ENCODE measurements at regions not wholly inside any gene's neighbourhood (a gene's known extent, or its start where the extent isn't known, plus 50 kb on each side); places are given as distances from the start of the nearest gene placed in this dataset.

DNA sequence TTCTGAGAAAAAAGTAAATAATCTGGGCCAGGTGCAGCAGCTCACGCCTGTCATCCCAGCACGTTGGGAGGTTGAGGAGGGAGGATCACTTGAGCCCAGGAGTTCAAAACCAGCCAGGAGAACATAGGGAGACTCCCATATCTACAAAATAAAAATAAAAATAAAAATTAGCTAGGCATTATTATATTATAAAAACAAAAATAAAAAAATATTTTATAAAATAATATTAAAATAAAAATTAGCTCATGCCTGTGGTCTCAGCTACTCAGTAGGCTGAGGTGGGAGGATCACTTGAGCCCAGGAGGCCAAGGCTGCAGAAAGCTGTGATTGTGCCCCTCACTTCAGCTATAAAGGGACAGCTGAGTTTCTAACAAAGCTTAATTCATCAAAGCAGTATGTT lies 362.9 kb downstream of the SMOC2 start:
- Histone ChIP-seq H3K56ac (ENCODE audit: extremely low read depth, insufficient read depth, low read length) (no peak overlapping the region), H2BK20ac (ENCODE audit: low read depth, low read length) (no peak overlapping the region), H3K9me1 (ENCODE audit: insufficient read depth, low read length) (no peaks in the 10 kb centered on the region), H3K4ac (ENCODE audit: low read depth, low read length) (no peak overlapping the region), H3K27ac (ENCODE audit: insufficient read depth, low read length) (no peak overlapping the region), H3K4me1 (ENCODE audit: control insufficient read depth, insufficient read depth, low read length) (no peaks in the 10 kb centered on the region), H2AK9ac (replicated peaks; ENCODE audit: low read depth, low read length, poor library complexity) (no peak overlapping the region), H3K23ac (ENCODE audit: low read depth, low read length) (no peak overlapping the region), H4K20me1 (ENCODE audit: insufficient read depth, low read length) (no peaks in the 10 kb centered on the region), H3K9ac (ENCODE audit: low read depth, low read length) (no peak overlapping the region), H4K5ac (ENCODE audit: low read depth, low read length) (no peak overlapping the region), H2AFZ (replicated peaks; ENCODE audit: low read length, poor library complexity) (no peak overlapping the region), H3K36me3 (ENCODE audit: control insufficient read depth, insufficient read depth, low read length) (no peaks in the 10 kb centered on the region), H2BK5ac (ENCODE audit: low read depth, low read length, poor library complexity, severe bottlenecking) (no peak overlapping the region), H3K9me3 (ENCODE audit: control insufficient read depth, insufficient read depth, low read length) (peaks cover 19% of the 10 kb centered on the region), H3K4me3 (ENCODE audit: insufficient read depth, low read depth, low read length) (no peak overlapping the region), H2BK120ac (ENCODE audit: low read depth, low read length) (no peak overlapping the region), H2BK15ac (ENCODE audit: low read depth, low read length) (no peak overlapping the region), H3K4me2 (ENCODE audit: low read depth, low read length) (no peak overlapping the region), H2AK5ac (ENCODE audit: low read depth, low read length) (no peak overlapping the region), H3K27me3 (ENCODE audit: control insufficient read depth, insufficient read depth, low read length) (no peaks in the 10 kb centered on the region), H4K8ac (ENCODE audit: low read depth in 2 of 2, low read length in 2 of 2) (no peak overlapping the region), H4K91ac (ENCODE audit: insufficient read depth, low read depth, low read length) (no peak overlapping the region), H3K14ac (replicated peaks; ENCODE audit: low read depth, low read length) (no peak overlapping the region), H3K79me1 (ENCODE audit: low read depth in 1 of 2, low read length in 2 of 2) (no peaks in the 10 kb centered on the region), H3K18ac (ENCODE audit: low read depth, low read length) (no peak overlapping the region)
- ChIA-PET CTCF (no interaction called here), POLR2A (ENCODE audit: unreplicated experiment) (no interaction called here)
- in situ Hi-C loops (cut with MboI; ENCODE audit: low sequenced_read_pairs) (no loop called here), intact Hi-C loops (cut with micrococcal nuclease) (no loop called here), dilution Hi-C loops (cut with HindIII; ENCODE audit: low sequenced_read_pairs, unreplicated experiment) (no loop called here)
- BruUV-seq (replicated peaks) = no TSS peak
- ATAC-seq (ENCODE audit: low read depth) (no peak), DNase-seq (no peak)
- TF ChIP-seq BHLHE40 (IDR thresholded peaks at IDR 0.05; ENCODE audit: low read depth, low read length) (no peak), FOS (IDR thresholded peaks at IDR 0.05; ENCODE audit: low read depth, low read length) (no peak), NFE2L2 (IDR thresholded peaks at IDR 0.05; ENCODE audit: low read depth, low read length) (no peak), MXI1 (IDR thresholded peaks at IDR 0.05; ENCODE audit: borderline replicate concordance, low read depth, low read length) (no peak), RFX5 (IDR thresholded peaks at IDR 0.05; ENCODE audit: low read depth, low read length) (no peak), MAZ (IDR thresholded peaks at IDR 0.05; ENCODE audit: borderline replicate concordance, low read depth, low read length) (no peak), SMC3 (IDR thresholded peaks at IDR 0.05; ENCODE audit: low read depth, low read length) (no peak), CEBPB (IDR thresholded peaks at IDR 0.05; ENCODE audit: low read depth, low read length) (no peak), MAFK (IDR thresholded peaks at IDR 0.05; ENCODE audit: low read depth, low read length) (no peak), CHD1 (IDR thresholded peaks at IDR 0.05; ENCODE audit: low read depth, low read length) (no peak), RCOR1 (IDR thresholded peaks at IDR 0.05; ENCODE audit: insufficient replicate concordance, low read length) (no peak)
- TF ChIP-seq, protein P1, sequence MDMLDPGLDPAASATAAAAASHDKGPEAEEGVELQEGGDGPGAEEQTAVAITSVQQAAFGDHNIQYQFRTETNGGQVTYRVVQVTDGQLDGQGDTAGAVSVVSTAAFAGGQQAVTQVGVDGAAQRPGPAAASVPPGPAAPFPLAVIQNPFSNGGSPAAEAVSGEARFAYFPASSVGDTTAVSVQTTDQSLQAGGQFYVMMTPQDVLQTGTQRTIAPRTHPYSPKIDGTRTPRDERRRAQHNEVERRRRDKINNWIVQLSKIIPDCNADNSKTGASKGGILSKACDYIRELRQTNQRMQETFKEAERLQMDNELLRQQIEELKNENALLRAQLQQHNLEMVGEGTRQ (IDR thresholded peaks at IDR 0.05; ENCODE audit: low read depth, low read length) = no peak
- TF ChIP-seq, protein P2, sequence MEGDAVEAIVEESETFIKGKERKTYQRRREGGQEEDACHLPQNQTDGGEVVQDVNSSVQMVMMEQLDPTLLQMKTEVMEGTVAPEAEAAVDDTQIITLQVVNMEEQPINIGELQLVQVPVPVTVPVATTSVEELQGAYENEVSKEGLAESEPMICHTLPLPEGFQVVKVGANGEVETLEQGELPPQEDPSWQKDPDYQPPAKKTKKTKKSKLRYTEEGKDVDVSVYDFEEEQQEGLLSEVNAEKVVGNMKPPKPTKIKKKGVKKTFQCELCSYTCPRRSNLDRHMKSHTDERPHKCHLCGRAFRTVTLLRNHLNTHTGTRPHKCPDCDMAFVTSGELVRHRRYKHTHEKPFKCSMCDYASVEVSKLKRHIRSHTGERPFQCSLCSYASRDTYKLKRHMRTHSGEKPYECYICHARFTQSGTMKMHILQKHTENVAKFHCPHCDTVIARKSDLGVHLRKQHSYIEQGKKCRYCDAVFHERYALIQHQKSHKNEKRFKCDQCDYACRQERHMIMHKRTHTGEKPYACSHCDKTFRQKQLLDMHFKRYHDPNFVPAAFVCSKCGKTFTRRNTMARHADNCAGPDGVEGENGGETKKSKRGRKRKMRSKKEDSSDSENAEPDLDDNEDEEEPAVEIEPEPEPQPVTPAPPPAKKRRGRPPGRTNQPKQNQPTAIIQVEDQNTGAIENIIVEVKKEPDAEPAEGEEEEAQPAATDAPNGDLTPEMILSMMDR (conservative IDR thresholded peaks at IDR 0.05; ENCODE audit: low read depth, low read length) = no peak
- WGBS, 2 experiments (ENCODE audit: extremely low coverage in 2 of 2, insufficient read length in 1 of 2) = no CpG with 5 or more reads among the region's 2 CpGs
